ENCODE measurements at regions not wholly inside any gene's neighbourhood (a gene's known extent, or its start where the extent isn't known, plus 50 kb on each side); places are given as distances from the start of the nearest gene placed in this dataset.

- Histone ChIP-seq H4K91ac (ENCODE audit: low read length) (no peak overlapping the region), H3K79me1 (replicated peaks; ENCODE audit: low read length, poor library complexity, severe bottlenecking) (no peaks in the 10 kb centered on the region), H3K4ac (ENCODE audit: low read depth in 1 of 2, low read length in 2 of 2) (no peak overlapping the region), H2AK5ac (ENCODE audit: low read length, severe bottlenecking) (no peak overlapping the region), H3K23ac (ENCODE audit: low read length in 2 of 2) (no peak overlapping the region), H2AFZ (ENCODE audit: low read depth, low read length) (no peak overlapping the region), H2BK5ac (ENCODE audit: low read depth, low read length, poor library complexity, severe bottlenecking) (no peak overlapping the region), H3K9me3 (ENCODE audit: control insufficient read depth, low read length) (no peaks in the 10 kb centered on the region), H3K4me2 (ENCODE audit: low read length, poor library complexity, severe bottlenecking) (no peak overlapping the region), H2BK120ac (ENCODE audit: low read depth, low read length) (no peak overlapping the region), H3K9ac (ENCODE audit: low read length) (no peak overlapping the region), H3K18ac (ENCODE audit: low read depth in 1 of 2, low read length in 2 of 2) (no peak overlapping the region), H3K4me3 (ENCODE audit: insufficient read depth in 1 of 2, low read depth in 1 of 2, low read length in 2 of 2) (no peak overlapping the region), H3K4me1 (ENCODE audit: control insufficient read depth, insufficient read depth, low read depth, low read length) (no peaks in the 10 kb centered on the region), H3K27ac (ENCODE audit: low read length, poor library complexity, severe bottlenecking) (no peak overlapping the region), H3K36me3 (ENCODE audit: control insufficient read depth in 1 of 2, insufficient read depth in 2 of 2, low read depth in 1 of 2, low read length in 2 of 2) (no peaks in the 10 kb centered on the region), H4K8ac (ENCODE audit: low read length) (no peak overlapping the region), H3K27me3 (ENCODE audit: control insufficient read depth in 1 of 2, insufficient read depth in 1 of 2, low read length in 2 of 2) (no peaks in the 10 kb centered on the region), H2BK12ac (ENCODE audit: low read length in 2 of 2) (no peak overlapping the region), H3K14ac (ENCODE audit: low read length in 2 of 2) (no peak overlapping the region), H2BK15ac (ENCODE audit: low read depth, poor library complexity, severe bottlenecking) (no peak overlapping the region)
- WGBS = 100% methylated on average over 2 of the region's 3 CpGs
- DNase-seq = no peak
Observed at GRCh38 chr1:79501153-79501552, 494.6 kb upstream of the ADGRL4 start.

- Histone ChIP-seq H3K23ac (ENCODE audit: low read length in 2 of 2) (no peak overlapping the region), H3K27me3 (ENCODE audit: control insufficient read depth in 1 of 2, insufficient read depth in 1 of 2, low read length in 2 of 2) (no peaks in the 10 kb centered on the region), H3K79me1 (replicated peaks; ENCODE audit: low read length, poor library complexity, severe bottlenecking) (no peaks in the 10 kb centered on the region), H3K9me3 (ENCODE audit: control insufficient read depth, low read length) (no peaks in the 10 kb centered on the region), H2BK120ac (ENCODE audit: low read depth, low read length) (no peak overlapping the region), H3K14ac (ENCODE audit: low read length in 2 of 2) (no peak overlapping the region), H2BK12ac (ENCODE audit: low read length in 2 of 2) (no peak overlapping the region), H2AFZ (ENCODE audit: low read depth, low read length) (no peak overlapping the region), H4K8ac (ENCODE audit: low read length) (no peak overlapping the region), H4K91ac (ENCODE audit: low read length) (no peak overlapping the region), H3K27ac (ENCODE audit: low read length, poor library complexity, severe bottlenecking) (no peak overlapping the region), H2AK5ac (ENCODE audit: low read length, severe bottlenecking) (no peak overlapping the region), H3K9ac (ENCODE audit: low read length) (no peak overlapping the region), H3K4me1 (ENCODE audit: control insufficient read depth, insufficient read depth, low read depth, low read length) (no peaks in the 10 kb centered on the region), H3K4me2 (ENCODE audit: low read length, poor library complexity, severe bottlenecking) (no peak overlapping the region), H2BK5ac (ENCODE audit: low read depth, low read length, poor library complexity, severe bottlenecking) (no peak overlapping the region), H2BK15ac (ENCODE audit: low read depth, poor library complexity, severe bottlenecking) (no peak overlapping the region), H3K18ac (ENCODE audit: low read depth in 1 of 2, low read length in 2 of 2) (no peak overlapping the region), H3K36me3 (ENCODE audit: control insufficient read depth in 1 of 2, insufficient read depth in 2 of 2, low read depth in 1 of 2, low read length in 2 of 2) (no peaks in the 10 kb centered on the region), H3K4me3 (ENCODE audit: insufficient read depth in 1 of 2, low read depth in 1 of 2, low read length in 2 of 2) (no peak overlapping the region), H3K4ac (ENCODE audit: low read depth in 1 of 2, low read length in 2 of 2) (no peak overlapping the region)
- 67% methylated on average over 1 of the region's 1 CpG for WGBS
- no peak for DNase-seq
Observed at GRCh38 chr1:79499541-79499940, 493.0 kb upstream of the ADGRL4 start.

GRCh38 chr1:79497193-79497773 is 490.8 kb upstream of the ADGRL4 start:
- peak; percentile 44 for DNase-seq
- Histone ChIP-seq H2BK15ac (ENCODE audit: low read depth, poor library complexity, severe bottlenecking) (no peak overlapping the region), H3K27ac (ENCODE audit: low read length, poor library complexity, severe bottlenecking) (no peak overlapping the region), H2BK12ac (ENCODE audit: low read length in 2 of 2) (no peak overlapping the region), H3K9me3 (ENCODE audit: control insufficient read depth, low read length) (no peaks in the 10 kb centered on the region), H3K36me3 (ENCODE audit: control insufficient read depth in 1 of 2, insufficient read depth in 2 of 2, low read depth in 1 of 2, low read length in 2 of 2) (no peaks in the 10 kb centered on the region), H3K79me1 (replicated peaks; ENCODE audit: low read length, poor library complexity, severe bottlenecking) (no peaks in the 10 kb centered on the region), H3K27me3 (ENCODE audit: control insufficient read depth in 1 of 2, insufficient read depth in 1 of 2, low read length in 2 of 2) (no peaks in the 10 kb centered on the region), H3K4me2 (ENCODE audit: low read length, poor library complexity, severe bottlenecking) (no peak overlapping the region), H2BK120ac (ENCODE audit: low read depth, low read length) (no peak overlapping the region), H2AK5ac (ENCODE audit: low read length, severe bottlenecking) (no peak overlapping the region), H4K8ac (ENCODE audit: low read length) (no peak overlapping the region), H3K18ac (ENCODE audit: low read depth in 1 of 2, low read length in 2 of 2) (no peak overlapping the region), H3K14ac (ENCODE audit: low read length in 2 of 2) (no peak overlapping the region), H3K9ac (ENCODE audit: low read length) (no peak overlapping the region), H3K4ac (ENCODE audit: low read depth in 1 of 2, low read length in 2 of 2) (no peak overlapping the region), H3K23ac (ENCODE audit: low read length in 2 of 2) (no peak overlapping the region), H3K4me3 (ENCODE audit: insufficient read depth in 1 of 2, low read depth in 1 of 2, low read length in 2 of 2) (no peak overlapping the region), H3K4me1 (ENCODE audit: control insufficient read depth, insufficient read depth, low read depth, low read length) (no peaks in the 10 kb centered on the region), H4K91ac (ENCODE audit: low read length) (no peak overlapping the region), H2AFZ (ENCODE audit: low read depth, low read length) (no peak overlapping the region), H2BK5ac (ENCODE audit: low read depth, low read length, poor library complexity, severe bottlenecking) (no peak overlapping the region)
- 26% methylated on average over 1 of the region's 4 CpGs for WGBS

GRCh38 chr1:79496129-79496528 is 489.6 kb upstream of the ADGRL4 start:
- Histone ChIP-seq H3K9ac (ENCODE audit: low read length) (no peak overlapping the region), H3K27me3 (ENCODE audit: control insufficient read depth in 1 of 2, insufficient read depth in 1 of 2, low read length in 2 of 2) (no peaks in the 10 kb centered on the region), H3K36me3 (ENCODE audit: control insufficient read depth in 1 of 2, insufficient read depth in 2 of 2, low read depth in 1 of 2, low read length in 2 of 2) (no peaks in the 10 kb centered on the region), H2AK5ac (ENCODE audit: low read length, severe bottlenecking) (no peak overlapping the region), H2BK12ac (ENCODE audit: low read length in 2 of 2) (no peak overlapping the region), H3K79me1 (replicated peaks; ENCODE audit: low read length, poor library complexity, severe bottlenecking) (no peaks in the 10 kb centered on the region), H2BK5ac (ENCODE audit: low read depth, low read length, poor library complexity, severe bottlenecking) (no peak overlapping the region), H2BK120ac (ENCODE audit: low read depth, low read length) (no peak overlapping the region), H3K18ac (ENCODE audit: low read depth in 1 of 2, low read length in 2 of 2) (no peak overlapping the region), H3K4me1 (ENCODE audit: control insufficient read depth, insufficient read depth, low read depth, low read length) (no peaks in the 10 kb centered on the region), H4K91ac (ENCODE audit: low read length) (no peak overlapping the region), H2BK15ac (ENCODE audit: low read depth, poor library complexity, severe bottlenecking) (no peak overlapping the region), H3K27ac (ENCODE audit: low read length, poor library complexity, severe bottlenecking) (no peak overlapping the region), H3K4me2 (ENCODE audit: low read length, poor library complexity, severe bottlenecking) (no peak overlapping the region), H4K8ac (ENCODE audit: low read length) (no peak overlapping the region), H3K23ac (ENCODE audit: low read length in 2 of 2) (no peak overlapping the region), H2AFZ (ENCODE audit: low read depth, low read length) (no peak overlapping the region), H3K4ac (ENCODE audit: low read depth in 1 of 2, low read length in 2 of 2) (no peak overlapping the region), H3K4me3 (ENCODE audit: insufficient read depth in 1 of 2, low read depth in 1 of 2, low read length in 2 of 2) (no peak overlapping the region), H3K9me3 (ENCODE audit: control insufficient read depth, low read length) (no peaks in the 10 kb centered on the region), H3K14ac (ENCODE audit: low read length in 2 of 2) (no peak overlapping the region)
- DNase-seq = no peak
- 80% methylated on average over 1 of the region's 2 CpGs for WGBS

Data from mesenchymal stem cell (in vitro differentiated cells and primary cell).